Right atrium auricular region (tissue), 2 donors: ENCODE measurements at regions not wholly inside any gene's neighbourhood (a gene's known extent, or its start where the extent isn't known, plus 50 kb on each side); places are given as distances from the start of the nearest gene placed in this dataset.

Experiments used
- DNase-seq: peaks from one replicate; pipeline ENCODE4 v3.0.0-alpha.2; 2019; ENCODE audit warnings: low spot score
- H3K27ac ChIP-seq, 2 donors: fragments of 200-600 bp; sonication (generic); 1 replicate in 1 of 2; 2 replicates in 1 of 2; pipeline ENCODE4 v1.5.1; 2016 to 2019
- H3K27me3 ChIP-seq, 2 donors: fragments of 200-600 bp; sonication (generic); one replicate each; pipeline versions ENCODE4 v1.5.1 to v1.6.0; 2017 to 2019
- H3K36me3 ChIP-seq: fragments of 200-600 bp; sonication (generic); one replicate; pipeline ENCODE4 v1.5.1; 2016
- H3K4me1 ChIP-seq, 2 donors: fragments of 200-600 bp; sonication (generic); one replicate each; pipeline versions ENCODE4 v1.5.1 to v1.6.0; 2017 to 2019
- H3K4me3 ChIP-seq, 2 donors: fragments of 200-600 bp; sonication (generic); 1 replicate in 1 of 2; 2 replicates in 1 of 2; pipeline ENCODE4 v1.5.1; 2017 to 2019; ENCODE audit warnings: mild to moderate bottlenecking in 1 of 2, moderate library complexity in 1 of 2
- H3K9me3 ChIP-seq, 2 donors: fragments of 200-600 bp; sonication (generic); one replicate each; pipeline ENCODE4 v1.5.1; 2019
- CTCF ChIP-seq, 2 donors: fragments of 200-600 bp; sonication (generic); IDR thresholded peaks; one replicate each; pipeline ENCODE4 v1.5.1; 2019; ENCODE audit warnings: antibody characterized with exemption in 2 of 2

DNA sequence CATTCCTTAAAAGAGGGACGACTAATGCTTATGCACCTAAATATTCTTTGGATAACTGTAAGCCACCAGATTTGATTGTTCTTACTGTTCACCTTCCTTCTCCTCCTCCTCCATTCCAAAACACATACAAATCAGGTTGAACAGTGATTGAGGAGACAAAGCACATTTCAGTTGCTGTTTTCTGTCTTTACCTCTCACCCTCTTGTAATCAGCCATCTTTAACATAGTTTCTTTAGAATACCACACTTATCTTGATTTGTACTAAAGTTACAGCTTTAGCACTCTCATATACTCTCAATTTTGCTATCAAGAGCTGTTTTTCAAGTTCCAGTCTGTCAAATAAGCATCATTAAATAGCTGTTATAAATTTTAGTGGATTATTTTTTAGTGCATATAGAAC, 338.3 kb upstream of the RGS6 start:
- Histone ChIP-seq H3K27me3 (no peaks in the 10 kb centered on the region), H3K4me1 (no peaks in the 10 kb centered on the region)

GRCh38 chr14:71594821-71595220, 337.4 kb upstream of the RGS6 start:
- Histone ChIP-seq H3K27ac (no peak overlapping the region), H3K36me3 (no peaks in the 10 kb centered on the region), H3K4me1 (no peaks in the 10 kb centered on the region), H3K9me3 (peaks cover 0 to 4% of the 10 kb centered on the region in 2 donors), H3K27me3 (no peaks in the 10 kb centered on the region), H3K4me3 (no peak overlapping the region)
- no peak for TF ChIP-seq CTCF (IDR thresholded peaks at IDR 0.05)
- DNase-seq = no peak

More for the DNA sequence above, 338.3 kb upstream of the RGS6 start:
- TF ChIP-seq CTCF (IDR thresholded peaks at IDR 0.05) = no peak
- no peak overlapping the region for H3K4me3 ChIP-seq
- no peaks in the 10 kb centered on the region for H3K36me3 ChIP-seq
- DNase-seq = no peak
- H3K27ac ChIP-seq = no peak overlapping the region
- no peaks in the 10 kb centered on the region for H3K9me3 ChIP-seq

DNA sequence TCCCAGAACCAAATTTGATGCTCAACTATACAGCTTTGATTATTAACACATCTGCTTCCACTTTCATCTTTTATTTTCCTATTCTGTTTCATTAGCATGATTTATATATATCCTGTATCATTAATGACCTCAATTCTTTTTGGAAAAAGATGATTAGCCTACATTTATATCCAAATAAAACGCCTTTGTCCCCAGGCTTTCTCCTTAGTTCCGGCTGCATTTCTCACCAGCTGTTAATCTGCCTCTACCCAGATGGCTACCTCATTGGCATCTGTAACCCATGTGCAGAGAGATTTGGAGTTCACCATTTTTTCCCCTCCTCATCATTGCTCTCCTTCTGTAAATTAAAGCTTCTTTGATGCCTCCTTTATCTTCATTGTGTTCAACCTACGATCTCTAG, 336.8 kb upstream of the RGS6 start:
- H3K4me3 ChIP-seq = no peak overlapping the region
- no peak for DNase-seq
- no peaks in the 10 kb centered on the region for H3K4me1 ChIP-seq
- TF ChIP-seq CTCF (IDR thresholded peaks at IDR 0.05) = no peak
- H3K27me3 ChIP-seq = no peaks in the 10 kb centered on the region
- no peak overlapping the region for H3K27ac ChIP-seq
- no peaks in the 10 kb centered on the region for H3K36me3 ChIP-seq
- H3K9me3 ChIP-seq = peaks cover 0 to 11% of the 10 kb centered on the region in 2 donors

DNA sequence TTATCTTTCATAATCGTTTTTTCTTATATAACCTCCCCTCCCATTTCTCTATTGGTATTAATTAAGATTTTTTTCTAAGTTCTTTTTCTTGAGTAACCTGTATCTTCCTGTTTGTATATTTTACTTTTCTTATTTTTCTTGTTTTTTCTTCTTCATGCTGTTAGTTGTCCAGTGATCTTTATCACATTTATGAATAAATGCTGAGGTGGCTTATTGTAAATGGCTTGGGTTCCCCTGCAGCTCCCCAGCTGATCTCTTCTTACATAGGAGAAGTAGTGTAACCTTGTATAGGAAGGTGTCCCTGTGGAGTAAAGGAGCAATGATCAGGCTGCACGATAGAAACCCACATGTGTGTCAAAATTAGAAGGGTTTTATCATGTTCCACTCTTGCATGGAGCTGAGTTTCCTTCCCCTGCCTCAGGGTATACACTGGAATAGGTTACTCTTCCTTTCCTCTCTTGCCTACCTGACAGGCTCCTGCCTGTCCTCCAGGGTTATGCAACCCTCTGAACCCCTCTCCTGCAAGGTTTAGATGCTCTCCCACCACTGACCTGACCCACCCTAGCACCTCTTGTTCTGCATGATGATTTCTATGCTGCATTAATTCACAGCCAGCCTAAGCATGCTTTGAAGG, 334.8 kb upstream of the RGS6 start:
- Histone ChIP-seq H3K4me1 (no peaks in the 10 kb centered on the region), H3K4me3 (no peak overlapping the region), H3K27me3 (no peaks in the 10 kb centered on the region), H3K36me3 (no peaks in the 10 kb centered on the region), H3K9me3 (peaks cover 0 to 17% of the 10 kb centered on the region in 2 donors), H3K27ac (no peak overlapping the region)
- DNase-seq = no peak
- TF ChIP-seq CTCF (IDR thresholded peaks at IDR 0.05) = no peak

- no peak for TF ChIP-seq CTCF (IDR thresholded peaks at IDR 0.05)
Measured at GRCh38 chr14:71597955-71598660, 334.1 kb upstream of the RGS6 start.

More at GRCh38 chr14:71597955-71598660, 334.1 kb upstream of the RGS6 start:
- H3K9me3 ChIP-seq = peaks cover 0 to 17% of the 10 kb centered on the region in 2 donors
- H3K27ac ChIP-seq = no peak overlapping the region
- H3K27me3 ChIP-seq = no peaks in the 10 kb centered on the region
- H3K36me3 ChIP-seq = no peaks in the 10 kb centered on the region
- no peak for DNase-seq
- no peaks in the 10 kb centered on the region for H3K4me1 ChIP-seq
- H3K4me3 ChIP-seq = no peak overlapping the region
